PC-9 (cell line): ENCODE measurements at regions not wholly inside any gene's neighbourhood (a gene's known extent, or its start where the extent isn't known, plus 50 kb on each side); places are given as distances from the start of the nearest gene placed in this dataset.
"Not testable (repeated sequence)": the region's sequence is repeated elsewhere in the genome, so short reads cannot be mapped to it uniquely, and the experiment has no call there.

Source experiments
- CTCF ChIP-seq: fragments of 200-600 bp; sonication (generic); conservative IDR thresholded peaks from 2 replicates; pipeline ENCODE4 v1.6.1; 2017; ENCODE audit warnings: mixed run types, antibody characterized with exemption, mild to moderate bottlenecking, moderate library complexity
- EZH2 ChIP-seq: fragments of 200-600 bp; sonication (generic); IDR thresholded peaks from 2 replicates; pipeline ENCODE4 v1.8.0; 2017; ENCODE audit warnings: antibody characterized with exemption, low read depth

- TF ChIP-seq CTCF, EZH2: not testable (repeated sequence)
Observed at GRCh38 chr5:177900066-177900465, 96.0 kb downstream of the PROP1 start.
